ENCODE measurements at regions not wholly inside any gene's neighbourhood (a gene's known extent, or its start where the extent isn't known, plus 50 kb on each side); places are given as distances from the start of the nearest gene placed in this dataset.
"Not testable (repeated sequence)": the region's sequence is repeated elsewhere in the genome, so short reads cannot be mapped to it uniquely, and the experiment has no call there.

DNA sequence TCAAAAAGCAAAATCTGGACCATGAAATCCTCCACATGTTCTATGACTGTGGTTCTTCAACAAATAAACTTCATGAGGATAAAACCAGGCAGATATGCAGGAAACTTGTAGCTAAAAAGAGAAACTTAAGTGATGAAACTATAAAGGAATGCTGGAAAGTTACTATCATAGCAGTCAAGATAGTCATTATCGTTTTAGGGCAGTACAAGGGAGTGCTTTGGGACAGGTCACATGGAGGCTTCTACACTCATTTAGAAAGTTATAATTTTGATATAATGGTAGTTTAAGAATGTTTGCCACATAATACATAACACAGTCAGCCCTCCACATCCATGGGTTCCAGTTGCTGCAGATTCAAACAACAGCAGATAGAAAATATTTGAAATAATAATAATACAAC, 102.0 kb upstream of the DPY19L1 start:
- not testable (repeated sequence) for TF ChIP-seq POLR2AphosphoS5, POLR2A, EP300 (IDR thresholded peaks at IDR 0.05)
- TF ChIP-seq, protein P1, sequence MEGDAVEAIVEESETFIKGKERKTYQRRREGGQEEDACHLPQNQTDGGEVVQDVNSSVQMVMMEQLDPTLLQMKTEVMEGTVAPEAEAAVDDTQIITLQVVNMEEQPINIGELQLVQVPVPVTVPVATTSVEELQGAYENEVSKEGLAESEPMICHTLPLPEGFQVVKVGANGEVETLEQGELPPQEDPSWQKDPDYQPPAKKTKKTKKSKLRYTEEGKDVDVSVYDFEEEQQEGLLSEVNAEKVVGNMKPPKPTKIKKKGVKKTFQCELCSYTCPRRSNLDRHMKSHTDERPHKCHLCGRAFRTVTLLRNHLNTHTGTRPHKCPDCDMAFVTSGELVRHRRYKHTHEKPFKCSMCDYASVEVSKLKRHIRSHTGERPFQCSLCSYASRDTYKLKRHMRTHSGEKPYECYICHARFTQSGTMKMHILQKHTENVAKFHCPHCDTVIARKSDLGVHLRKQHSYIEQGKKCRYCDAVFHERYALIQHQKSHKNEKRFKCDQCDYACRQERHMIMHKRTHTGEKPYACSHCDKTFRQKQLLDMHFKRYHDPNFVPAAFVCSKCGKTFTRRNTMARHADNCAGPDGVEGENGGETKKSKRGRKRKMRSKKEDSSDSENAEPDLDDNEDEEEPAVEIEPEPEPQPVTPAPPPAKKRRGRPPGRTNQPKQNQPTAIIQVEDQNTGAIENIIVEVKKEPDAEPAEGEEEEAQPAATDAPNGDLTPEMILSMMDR (IDR thresholded peaks at IDR 0.05) = not testable (repeated sequence)

Data from stomach (tissue), 4 donors.